ENCODE measurements at regions not wholly inside any gene's neighbourhood (a gene's known extent, or its start where the extent isn't known, plus 50 kb on each side); places are given as distances from the start of the nearest gene placed in this dataset.

DNA sequence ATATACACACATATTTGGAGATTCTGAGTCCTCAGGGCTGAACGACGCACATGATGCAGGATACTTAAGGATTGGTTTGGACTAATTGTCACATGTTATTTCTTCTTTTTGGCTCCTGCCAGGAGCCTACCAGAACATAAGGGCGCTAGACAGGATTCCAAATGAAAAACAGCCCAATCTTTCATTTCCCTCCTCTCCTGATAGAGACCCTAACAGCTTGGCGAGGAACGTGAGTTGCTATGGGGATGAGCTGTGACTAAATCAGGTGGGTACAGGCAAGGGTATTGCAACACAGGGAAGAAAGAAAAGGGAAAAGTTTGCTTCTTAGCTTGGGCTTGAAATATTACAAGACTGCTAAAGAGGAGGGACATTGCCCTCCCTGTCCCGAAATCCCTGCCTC lies 109.9 kb downstream of the AIPL1 start:
- TF ChIP-seq, protein P1, sequence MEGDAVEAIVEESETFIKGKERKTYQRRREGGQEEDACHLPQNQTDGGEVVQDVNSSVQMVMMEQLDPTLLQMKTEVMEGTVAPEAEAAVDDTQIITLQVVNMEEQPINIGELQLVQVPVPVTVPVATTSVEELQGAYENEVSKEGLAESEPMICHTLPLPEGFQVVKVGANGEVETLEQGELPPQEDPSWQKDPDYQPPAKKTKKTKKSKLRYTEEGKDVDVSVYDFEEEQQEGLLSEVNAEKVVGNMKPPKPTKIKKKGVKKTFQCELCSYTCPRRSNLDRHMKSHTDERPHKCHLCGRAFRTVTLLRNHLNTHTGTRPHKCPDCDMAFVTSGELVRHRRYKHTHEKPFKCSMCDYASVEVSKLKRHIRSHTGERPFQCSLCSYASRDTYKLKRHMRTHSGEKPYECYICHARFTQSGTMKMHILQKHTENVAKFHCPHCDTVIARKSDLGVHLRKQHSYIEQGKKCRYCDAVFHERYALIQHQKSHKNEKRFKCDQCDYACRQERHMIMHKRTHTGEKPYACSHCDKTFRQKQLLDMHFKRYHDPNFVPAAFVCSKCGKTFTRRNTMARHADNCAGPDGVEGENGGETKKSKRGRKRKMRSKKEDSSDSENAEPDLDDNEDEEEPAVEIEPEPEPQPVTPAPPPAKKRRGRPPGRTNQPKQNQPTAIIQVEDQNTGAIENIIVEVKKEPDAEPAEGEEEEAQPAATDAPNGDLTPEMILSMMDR (IDR thresholded peaks at IDR 0.05): no peak
- TF ChIP-seq POLR2A (IDR thresholded peaks at IDR 0.05): no peak

All from lower leg skin (tissue), 3 donors.